ENCODE measurements at regions not wholly inside any gene's neighbourhood (a gene's known extent, or its start where the extent isn't known, plus 50 kb on each side); places are given as distances from the start of the nearest gene placed in this dataset.

DNA sequence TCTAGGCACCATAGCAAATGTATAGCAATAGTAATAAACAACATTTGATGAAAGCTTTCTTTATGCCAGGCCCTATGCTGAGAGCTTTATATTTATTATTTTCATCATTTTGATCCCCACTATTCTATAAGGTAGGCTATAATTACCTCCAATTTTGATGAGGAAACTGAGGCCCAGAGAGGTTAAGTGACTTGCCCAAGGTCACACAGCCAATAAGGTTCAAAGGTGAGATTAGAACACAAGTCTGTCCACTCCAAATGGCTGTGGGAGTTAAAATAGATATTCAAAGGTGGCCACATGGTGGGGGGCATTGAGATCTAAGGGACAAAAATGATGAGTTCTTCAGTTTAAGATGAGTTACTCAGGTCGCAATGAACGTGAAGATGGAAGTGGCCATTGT lies 269.9 kb downstream of the BMP7 start:
- TF ChIP-seq, protein P1, sequence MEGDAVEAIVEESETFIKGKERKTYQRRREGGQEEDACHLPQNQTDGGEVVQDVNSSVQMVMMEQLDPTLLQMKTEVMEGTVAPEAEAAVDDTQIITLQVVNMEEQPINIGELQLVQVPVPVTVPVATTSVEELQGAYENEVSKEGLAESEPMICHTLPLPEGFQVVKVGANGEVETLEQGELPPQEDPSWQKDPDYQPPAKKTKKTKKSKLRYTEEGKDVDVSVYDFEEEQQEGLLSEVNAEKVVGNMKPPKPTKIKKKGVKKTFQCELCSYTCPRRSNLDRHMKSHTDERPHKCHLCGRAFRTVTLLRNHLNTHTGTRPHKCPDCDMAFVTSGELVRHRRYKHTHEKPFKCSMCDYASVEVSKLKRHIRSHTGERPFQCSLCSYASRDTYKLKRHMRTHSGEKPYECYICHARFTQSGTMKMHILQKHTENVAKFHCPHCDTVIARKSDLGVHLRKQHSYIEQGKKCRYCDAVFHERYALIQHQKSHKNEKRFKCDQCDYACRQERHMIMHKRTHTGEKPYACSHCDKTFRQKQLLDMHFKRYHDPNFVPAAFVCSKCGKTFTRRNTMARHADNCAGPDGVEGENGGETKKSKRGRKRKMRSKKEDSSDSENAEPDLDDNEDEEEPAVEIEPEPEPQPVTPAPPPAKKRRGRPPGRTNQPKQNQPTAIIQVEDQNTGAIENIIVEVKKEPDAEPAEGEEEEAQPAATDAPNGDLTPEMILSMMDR (IDR thresholded peaks at IDR 0.05), result no peak
- TF ChIP-seq TCF7L2 (IDR thresholded peaks at IDR 0.05; ENCODE audit: low read depth, low read length), result no peak
